LHCN-M2 (cell line): ENCODE measurements at regions not wholly inside any gene's neighbourhood (a gene's known extent, or its start where the extent isn't known, plus 50 kb on each side); places are given as distances from the start of the nearest gene placed in this dataset.
A peak's percentile ranks its signal among the peaks of the same experiment; 100 is the strongest.

ENCODE experiments used
- DNase-seq: peaks from one replicate; pipeline ENCODE4 v3.0.0-alpha.2; 2012; ENCODE audit warnings: low read depth

GRCh38 chr1:192238421-192238820, 78.4 kb upstream of the RGS21 start:
- no peak for DNase-seq

GRCh38 chr1:192243721-192244120, 73.1 kb upstream of the RGS21 start:
- DNase-seq, result peak; percentile 29

- no peak for DNase-seq
These were observed 65.1 kb upstream of the RGS21 start for GRCh38 chr1:192251735-192252134.

- no peak for DNase-seq
These were observed 64.0 kb upstream of the RGS21 start for GRCh38 chr1:192252776-192253175.

- DNase-seq, result no peak
These were observed 60.0 kb upstream of the RGS21 start for GRCh38 chr1:192256674-192257334.

- DNase-seq, result no peak
These were observed 56.7 kb upstream of the RGS21 start for GRCh38 chr1:192260076-192260475.

- peak; percentile 57 for DNase-seq
These were observed 55.3 kb upstream of the RGS21 start for GRCh38 chr1:192261476-192261875.

GRCh38 chr1:192263436-192263835, 53.4 kb upstream of the RGS21 start:
- DNase-seq, result peak; percentile 91

GRCh38 chr1:192265516-192266173, 51.1 kb upstream of the RGS21 start:
- DNase-seq, result no peak

- no peak for DNase-seq
These were observed 50.1 kb upstream of the RGS21 start for GRCh38 chr1:192266645-192267044.
